B cell (primary cell): ENCODE measurements at regions not wholly inside any gene's neighbourhood (a gene's known extent, or its start where the extent isn't known, plus 50 kb on each side); places are given as distances from the start of the nearest gene placed in this dataset.

ENCODE experiments used
- EZH2 ChIP-seq: IDR thresholded peaks from 2 replicates; pipeline ENCODE4 v1.6.1; 2012; ENCODE audit warnings: borderline replicate concordance, low read depth, mild to moderate bottlenecking, moderate library complexity, low read length; ENCODE audit not compliant: insufficient read depth, poor library complexity, severe bottlenecking
- TF ChIP-seq, protein P1 (sequence below): fragments of 200-600 bp; IDR thresholded peaks from one replicate; pipeline ENCODE4 v1.8.0; 2022; ENCODE audit warnings: antibody characterized with exemption, mild to moderate bottlenecking

DNA sequence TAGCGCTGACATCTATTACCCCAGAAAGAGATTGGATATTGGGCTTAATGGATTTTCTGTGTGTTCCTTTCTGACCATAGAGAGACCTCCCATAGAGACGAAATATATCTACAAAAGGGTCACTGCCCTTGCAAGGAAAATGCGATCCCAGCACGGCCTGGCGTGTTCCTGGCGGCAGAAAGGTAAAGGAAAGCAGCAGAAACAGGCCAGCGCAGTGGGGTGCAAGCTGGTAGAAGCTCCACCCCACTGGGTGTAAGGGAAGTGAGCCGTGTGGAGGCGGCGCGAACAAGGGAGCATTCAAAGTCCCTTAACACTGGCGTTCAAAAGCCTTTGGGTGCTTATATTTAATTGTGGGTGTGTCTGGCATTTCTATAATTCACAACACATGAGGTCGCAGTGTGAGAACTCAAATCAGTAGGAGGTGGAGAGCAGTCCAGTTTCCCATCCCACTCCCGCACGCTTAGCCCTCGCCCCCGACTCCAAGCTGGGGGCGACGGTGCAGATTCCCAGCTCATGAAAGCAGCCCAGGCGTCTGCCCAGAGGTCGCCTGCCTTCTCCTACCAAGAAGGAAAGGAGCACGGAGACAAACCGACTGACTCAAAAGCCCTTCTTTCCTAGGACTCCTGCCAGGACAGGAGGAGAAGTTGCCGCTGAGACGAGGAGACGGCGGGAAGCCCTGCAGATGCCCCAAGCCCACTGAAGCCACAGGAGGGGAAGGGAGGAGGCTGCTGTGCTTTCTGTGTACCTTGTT, 478.4 kb downstream of the FOXO1 start:
- TF ChIP-seq EZH2 = no peak
- TF ChIP-seq, protein P1, sequence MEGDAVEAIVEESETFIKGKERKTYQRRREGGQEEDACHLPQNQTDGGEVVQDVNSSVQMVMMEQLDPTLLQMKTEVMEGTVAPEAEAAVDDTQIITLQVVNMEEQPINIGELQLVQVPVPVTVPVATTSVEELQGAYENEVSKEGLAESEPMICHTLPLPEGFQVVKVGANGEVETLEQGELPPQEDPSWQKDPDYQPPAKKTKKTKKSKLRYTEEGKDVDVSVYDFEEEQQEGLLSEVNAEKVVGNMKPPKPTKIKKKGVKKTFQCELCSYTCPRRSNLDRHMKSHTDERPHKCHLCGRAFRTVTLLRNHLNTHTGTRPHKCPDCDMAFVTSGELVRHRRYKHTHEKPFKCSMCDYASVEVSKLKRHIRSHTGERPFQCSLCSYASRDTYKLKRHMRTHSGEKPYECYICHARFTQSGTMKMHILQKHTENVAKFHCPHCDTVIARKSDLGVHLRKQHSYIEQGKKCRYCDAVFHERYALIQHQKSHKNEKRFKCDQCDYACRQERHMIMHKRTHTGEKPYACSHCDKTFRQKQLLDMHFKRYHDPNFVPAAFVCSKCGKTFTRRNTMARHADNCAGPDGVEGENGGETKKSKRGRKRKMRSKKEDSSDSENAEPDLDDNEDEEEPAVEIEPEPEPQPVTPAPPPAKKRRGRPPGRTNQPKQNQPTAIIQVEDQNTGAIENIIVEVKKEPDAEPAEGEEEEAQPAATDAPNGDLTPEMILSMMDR = no peak
